Aorta (tissue), 5 donors: ENCODE measurements at regions not wholly inside any gene's neighbourhood (a gene's known extent, or its start where the extent isn't known, plus 50 kb on each side); places are given as distances from the start of the nearest gene placed in this dataset.

Source experiments
- ATAC-seq: fragments of 200-7000 bp; cut with Tn5 transposase; one replicate; pipeline ENCODE4 v1.9.1; 2022; ENCODE audit warnings: moderate library complexity; ENCODE audit not compliant: low FRiP score
- DNase-seq, 2 donors: peaks; one replicate each; pipeline ENCODE4 v3.0.0-alpha.2; 2020
- H3K27ac ChIP-seq, 2 donors: one replicate each; pipeline ENCODE4 v1.5.1; 2013; ENCODE audit warnings: low read length in 2 of 2, mild to moderate bottlenecking in 2 of 2, moderate library complexity in 2 of 2, control low read depth in 1 of 2, inconsistent platforms in 1 of 2, low read depth in 1 of 2
- H3K27me3 ChIP-seq, 2 donors: one replicate each; pipeline ENCODE4 v1.6.1; 2013; ENCODE audit warnings: control low read depth in 1 of 2, low read length in 1 of 2, mild to moderate bottlenecking in 1 of 2, moderate library complexity in 1 of 2; ENCODE audit not compliant: insufficient read depth in 2 of 2, control insufficient read depth in 1 of 2
- H3K36me3 ChIP-seq, 2 donors: one replicate each; pipeline ENCODE4 v1.6.1; 2013; ENCODE audit warnings: control low read depth in 1 of 2, low read length in 1 of 2, mild to moderate bottlenecking in 1 of 2; ENCODE audit not compliant: insufficient read depth in 2 of 2, control insufficient read depth in 1 of 2
- H3K4me1 ChIP-seq, 2 donors: one replicate each; pipeline ENCODE4 v1.6.1; 2013; ENCODE audit warnings: low read length in 2 of 2, control low read depth in 1 of 2, mild to moderate bottlenecking in 1 of 2, moderate library complexity in 1 of 2; ENCODE audit not compliant: insufficient read depth in 2 of 2, control insufficient read depth in 1 of 2
- H3K4me3 ChIP-seq, 2 donors: one replicate each; pipeline ENCODE4 v1.5.1; 2013; ENCODE audit warnings: low read length in 2 of 2, control low read depth in 1 of 2, mild to moderate bottlenecking in 1 of 2
- H3K9me3 ChIP-seq: one replicate; pipeline ENCODE4 v1.6.1; 2013; ENCODE audit warnings: mild to moderate bottlenecking, low read length; ENCODE audit not compliant: control insufficient read depth
- WGBS, 2 donors: extraction: QIAGEN DNeasy Blood & Tissue Kit; methylation state at CpG; one replicate each; pipeline ENCODE4 v1.1.7; 2013; 5-methylcytosine and 5-hydroxymethylcytosine counted together
- intact Hi-C, 2 donors: fragments of 100-400 bp; cut with DNase I; formaldehyde crosslinking; loops; one replicate each; pipeline versions ENCODE4 v1.14.2 to v1.15.0; 2022
- donor health status: healthy with polysubstance abuse.
- donor health status: Bipolar disorder and iron deficiency.
- donor health status: DM: no; HTN: no; CAD: no.
- donor health status: DM: no; HTN: no; CAD: no.
- donor health status: DM: yes; HTN: yes; CAD: no.

DNA sequence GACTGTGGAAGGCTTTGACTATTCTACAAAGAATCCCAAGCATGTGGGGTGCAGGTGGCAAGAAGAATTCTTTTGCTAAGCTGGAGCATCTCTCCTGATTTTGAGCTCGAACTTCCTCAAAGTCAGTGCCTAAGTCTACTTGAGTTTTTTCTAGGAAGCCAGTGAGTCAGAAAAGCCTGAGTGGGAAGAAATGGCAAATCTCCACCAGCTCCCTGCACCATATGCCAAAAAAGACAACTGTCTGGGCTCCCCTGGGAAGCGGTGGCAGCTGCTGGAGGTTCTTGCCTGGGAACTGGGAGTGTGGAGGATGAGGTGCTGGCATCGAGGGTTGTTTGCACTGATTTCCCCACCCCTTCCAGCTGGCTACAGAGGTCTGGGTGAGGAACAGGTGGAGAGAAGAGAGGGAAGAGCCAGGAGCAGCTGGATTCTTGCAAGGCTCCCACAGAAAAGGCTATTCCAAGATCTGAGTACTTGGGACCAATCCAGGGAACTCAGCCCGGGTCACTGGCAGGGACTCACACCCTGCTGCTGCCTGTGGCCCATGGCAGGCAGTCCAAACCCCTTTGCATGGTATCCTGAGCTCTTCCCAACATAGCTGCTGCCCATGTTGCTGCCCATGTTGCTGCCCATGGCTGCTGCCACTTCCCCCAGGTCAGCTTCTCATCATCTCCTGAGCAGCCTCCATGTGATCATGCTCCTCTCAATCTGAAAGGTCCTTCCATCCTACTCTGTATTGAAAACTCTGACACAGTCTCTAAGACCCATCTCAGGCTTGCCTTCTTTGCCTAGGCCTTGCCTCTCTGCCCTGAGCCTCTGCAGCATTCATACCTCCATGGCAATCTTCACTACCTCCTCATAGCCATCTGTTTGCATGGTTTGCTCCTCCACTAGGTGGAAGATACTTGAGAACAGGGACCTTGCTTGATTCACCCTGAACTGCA, 128.3 kb upstream of the SPATS2L start:
- no peaks in the 10 kb centered on the region for H3K27me3 ChIP-seq
- no peaks in the 10 kb centered on the region for H3K36me3 ChIP-seq
- H3K4me3 ChIP-seq: no peak overlapping the region
- no peak overlapping the region for H3K27ac ChIP-seq
- peaks cover 0 to 4% of the 10 kb centered on the region in 2 donors for H3K4me1 ChIP-seq
- peak; percentile 35 for ATAC-seq
- WGBS, 2 donors: 1 to 4% methylated on average over 4 of the region's 4 CpGs
- intact Hi-C loops: no loop called here
- no peaks in the 10 kb centered on the region for H3K9me3 ChIP-seq
- peak in 1 of 2 donors; percentile 51 for DNase-seq

DNA sequence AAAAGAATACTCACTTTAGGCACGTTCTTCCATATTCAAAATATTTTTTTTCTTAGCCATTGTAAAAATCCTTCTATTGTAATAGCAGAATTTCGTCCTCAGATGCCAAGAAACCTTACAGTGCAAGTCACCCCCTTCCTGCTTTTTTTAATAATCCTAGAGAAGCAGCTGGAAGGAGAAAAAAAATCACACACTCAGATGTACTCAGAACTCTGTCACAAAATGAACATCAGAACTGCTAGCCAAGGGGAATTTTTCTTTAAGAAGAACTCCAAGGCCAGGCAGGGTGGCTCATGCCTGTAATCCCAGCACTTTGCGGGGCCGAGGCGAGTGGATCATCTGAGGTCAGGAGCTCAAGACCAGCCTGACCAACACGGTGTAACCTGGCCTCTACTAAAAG, 127.3 kb upstream of the SPATS2L start:
- H3K27ac ChIP-seq: no peak overlapping the region
- no peaks in the 10 kb centered on the region for H3K9me3 ChIP-seq
- 53 to 57% methylated on average over 6 of the region's 6 CpGs for WGBS, 2 donors
- intact Hi-C loops: no loop called here
- H3K4me1 ChIP-seq: peaks cover 0 to 4% of the 10 kb centered on the region in 2 donors
- no peak for ATAC-seq
- H3K27me3 ChIP-seq: no peaks in the 10 kb centered on the region
- no peak for DNase-seq
- H3K4me3 ChIP-seq: no peak overlapping the region
- no peaks in the 10 kb centered on the region for H3K36me3 ChIP-seq

DNA sequence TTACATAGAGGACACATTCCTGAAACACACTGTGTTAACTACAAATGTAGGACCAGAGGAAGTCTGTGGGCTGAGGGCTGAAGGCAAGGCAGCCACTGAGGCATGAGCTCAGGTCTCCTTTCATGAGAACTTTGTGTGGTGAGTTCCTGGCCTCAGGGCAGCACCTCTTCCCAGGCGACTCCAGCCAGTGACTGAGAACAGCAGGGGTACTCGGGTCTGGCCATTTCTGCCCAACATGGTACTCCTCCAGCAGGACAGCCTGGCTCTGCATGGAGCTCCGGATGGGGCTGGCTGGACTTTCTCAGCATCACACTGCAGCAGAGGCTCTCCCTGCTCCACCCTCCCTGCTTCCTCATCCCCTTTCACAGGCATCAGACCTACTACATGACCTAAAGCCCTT, 125.5 kb upstream of the SPATS2L start:
- H3K4me1 ChIP-seq: peaks cover 0 to 4% of the 10 kb centered on the region in 2 donors
- no peak overlapping the region for H3K4me3 ChIP-seq
- intact Hi-C loops: no loop called here
- WGBS, 2 donors: 88 to 92% methylated on average over 3 of the region's 3 CpGs
- no peak for DNase-seq
- H3K36me3 ChIP-seq: no peaks in the 10 kb centered on the region
- no peaks in the 10 kb centered on the region for H3K9me3 ChIP-seq
- H3K27me3 ChIP-seq: no peaks in the 10 kb centered on the region
- H3K27ac ChIP-seq: no peak overlapping the region
- no peak for ATAC-seq

DNA sequence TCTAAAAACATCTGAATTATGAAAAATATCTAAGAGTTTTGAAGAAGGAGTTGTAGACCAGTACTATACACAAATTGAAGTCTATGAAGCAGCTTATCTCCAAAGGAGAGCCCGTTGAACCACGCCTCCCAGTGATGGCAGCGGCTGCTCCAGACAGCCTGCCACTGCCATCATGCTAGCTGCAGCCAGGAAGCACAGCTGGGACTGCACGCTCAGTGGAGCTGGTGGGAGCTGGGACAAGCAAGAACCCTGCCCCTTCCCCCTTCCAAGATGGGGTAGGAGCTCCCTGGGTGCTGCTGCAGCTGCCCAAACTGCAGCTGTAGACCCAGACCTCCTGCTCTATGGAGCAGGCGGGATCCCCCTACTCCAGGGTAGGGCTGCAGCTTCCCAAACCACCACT, 124.7 kb upstream of the SPATS2L start:
- intact Hi-C loops: no loop called here
- ATAC-seq: no peak
- 86 to 91% methylated on average over 5 of the region's 5 CpGs for whole genome bisulfite sequencing, 2 donors

DNA sequence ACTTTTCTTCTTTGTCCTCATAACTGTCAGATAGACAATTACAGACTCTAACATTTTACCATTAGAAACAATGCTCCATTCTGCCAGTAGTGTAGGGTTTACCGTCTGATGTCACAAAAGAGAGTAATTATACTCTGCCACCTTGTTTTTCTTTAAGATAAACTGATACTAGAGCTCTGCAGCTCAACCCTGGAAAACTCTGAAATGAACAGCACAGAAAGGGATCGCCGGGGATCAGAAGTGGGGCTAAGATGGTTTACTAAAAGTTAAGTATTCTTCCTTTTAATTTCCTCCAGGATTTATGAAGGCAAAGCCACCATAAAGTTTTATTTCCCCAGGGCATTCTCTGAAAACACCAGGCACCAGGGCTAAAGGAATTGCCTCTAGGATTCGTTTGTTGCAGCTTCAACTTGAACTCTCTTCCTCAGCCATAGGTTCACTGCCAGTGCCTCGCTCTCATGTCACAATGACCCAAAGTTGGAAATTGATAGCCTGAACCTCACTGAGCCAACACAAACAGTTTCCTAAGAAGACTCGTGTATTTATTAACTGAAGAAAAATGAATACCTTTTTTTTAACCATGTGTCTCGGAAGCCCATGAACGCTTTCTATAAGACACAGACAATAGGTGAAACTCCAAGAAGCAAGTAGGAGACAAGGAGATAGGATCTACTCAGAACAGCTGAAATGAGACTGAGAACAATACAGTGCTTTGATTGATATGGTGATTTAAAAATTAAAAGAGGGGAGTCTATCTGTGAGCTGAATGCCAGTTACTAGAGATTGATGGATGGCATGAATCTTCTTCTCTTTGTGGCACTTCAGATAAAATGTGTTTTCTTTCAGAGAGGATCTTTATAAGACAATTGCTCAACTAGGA, 121.5 kb upstream of the SPATS2L start:
- Histone ChIP-seq H3K36me3 (no peaks in the 10 kb centered on the region), H3K4me3 (no peak overlapping the region), H3K4me1 (no peaks in the 10 kb centered on the region), H3K9me3 (no peaks in the 10 kb centered on the region), H3K27ac (no peak overlapping the region), H3K27me3 (no peaks in the 10 kb centered on the region)
- 9 to 19% methylated on average over 8 of the region's 8 CpGs for WGBS, 2 donors
- intact Hi-C loops: no loop called here
- DNase-seq (no peak), ATAC-seq (no peak)

More for the DNA sequence above, 124.7 kb upstream of the SPATS2L start:
- Histone ChIP-seq H3K9me3 (no peaks in the 10 kb centered on the region), H3K4me3 (no peak overlapping the region), H3K36me3 (no peaks in the 10 kb centered on the region), H3K27ac (no peak overlapping the region), H3K4me1 (peaks cover 0 to 4% of the 10 kb centered on the region in 2 donors), H3K27me3 (no peaks in the 10 kb centered on the region)
- DNase-seq: no peak

DNA sequence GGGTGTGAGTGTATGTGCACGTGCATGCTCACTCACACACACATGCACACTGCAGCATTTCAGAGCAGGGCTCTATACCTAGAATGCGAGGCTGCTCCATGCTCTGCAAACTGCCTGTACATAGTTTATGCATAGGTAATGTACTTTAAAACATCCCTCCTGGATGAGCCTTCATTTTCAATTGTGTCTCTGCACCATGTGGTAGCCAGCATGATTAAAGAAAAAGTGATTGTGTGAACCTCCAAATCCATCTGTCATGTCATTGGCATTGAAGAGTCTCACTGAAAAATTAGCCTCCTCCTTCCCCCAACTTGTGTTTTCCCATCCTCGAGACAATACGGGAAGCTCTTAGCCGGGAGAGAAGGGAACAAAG, 120.9 kb upstream of the SPATS2L start:
- no peak for DNase-seq
- Histone ChIP-seq H3K9me3 (no peaks in the 10 kb centered on the region), H3K4me3 (no peak overlapping the region), H3K27me3 (no peaks in the 10 kb centered on the region), H3K36me3 (no peaks in the 10 kb centered on the region), H3K27ac (no peak overlapping the region), H3K4me1 (no peaks in the 10 kb centered on the region)
- intact Hi-C loops: no loop called here
- WGBS, 2 donors: 75% methylated on average over 5 of the region's 5 CpGs
- no peak for ATAC-seq

DNA sequence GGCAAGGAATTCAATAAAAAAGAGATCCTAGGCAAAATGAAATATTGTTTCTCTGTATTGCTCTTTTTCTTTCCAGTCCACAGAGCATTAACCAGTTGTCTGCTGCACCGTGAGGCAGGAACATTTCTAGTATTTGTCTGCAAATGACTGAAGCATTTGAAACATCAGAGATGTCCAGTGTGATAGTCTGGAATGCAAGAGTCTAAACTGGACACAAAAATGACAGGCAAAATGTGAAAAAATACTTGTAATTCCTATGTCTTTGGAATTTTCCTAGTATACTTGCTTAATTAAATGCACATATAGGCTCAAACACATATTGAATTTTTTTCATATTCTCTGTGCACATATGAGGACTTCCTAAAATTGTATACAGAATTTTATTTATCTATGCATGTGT, 120.5 kb upstream of the SPATS2L start:
- ATAC-seq (no peak), DNase-seq (no peak)
- Histone ChIP-seq H3K27ac (no peak overlapping the region), H3K4me3 (no peak overlapping the region), H3K36me3 (no peaks in the 10 kb centered on the region), H3K9me3 (no peaks in the 10 kb centered on the region), H3K27me3 (no peaks in the 10 kb centered on the region), H3K4me1 (no peaks in the 10 kb centered on the region)
- 52 to 65% methylated on average over 1 of the region's 1 CpG for WGBS, 2 donors
- intact Hi-C loops: no loop called here

DNA sequence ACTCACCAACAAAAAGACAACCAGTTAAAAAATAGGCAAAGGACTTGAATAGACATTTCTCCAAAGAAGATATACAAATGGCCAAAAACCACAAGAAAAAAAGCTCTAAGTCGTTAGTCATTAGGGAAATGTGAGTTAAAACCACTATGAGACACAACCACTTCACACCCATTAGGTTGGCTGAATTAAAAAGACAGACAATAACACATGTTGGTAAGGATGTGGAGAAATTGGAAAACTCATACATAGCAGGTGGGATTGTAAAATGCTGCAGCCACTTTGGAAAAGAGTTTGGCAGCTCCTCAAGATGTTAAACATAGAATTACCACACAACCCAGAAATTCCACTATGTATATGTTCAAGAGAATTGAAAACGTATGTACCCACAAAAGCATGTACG, 117.6 kb upstream of the SPATS2L start:
- Histone ChIP-seq H3K4me1 (no peaks in the 10 kb centered on the region), H3K4me3 (no peak overlapping the region), H3K27ac (no peak overlapping the region), H3K9me3 (no peaks in the 10 kb centered on the region), H3K27me3 (no peaks in the 10 kb centered on the region), H3K36me3 (no peaks in the 10 kb centered on the region)
- DNase-seq (no peak), ATAC-seq (no peak)
- WGBS, 2 donors: 75 to 84% methylated on average over 3 of the region's 3 CpGs
- intact Hi-C loops: no loop called here
